NCI-H187 (cell line): ENCODE measurements at regions not wholly inside any gene's neighbourhood (a gene's known extent, or its start where the extent isn't known, plus 50 kb on each side); places are given as distances from the start of the nearest gene placed in this dataset.

Experiments
- DNase-seq, 2 experiments: peaks; one replicate each; lab custom pipeline; 2025; lab: John Stamatoyannopoulos, UW

DNA sequence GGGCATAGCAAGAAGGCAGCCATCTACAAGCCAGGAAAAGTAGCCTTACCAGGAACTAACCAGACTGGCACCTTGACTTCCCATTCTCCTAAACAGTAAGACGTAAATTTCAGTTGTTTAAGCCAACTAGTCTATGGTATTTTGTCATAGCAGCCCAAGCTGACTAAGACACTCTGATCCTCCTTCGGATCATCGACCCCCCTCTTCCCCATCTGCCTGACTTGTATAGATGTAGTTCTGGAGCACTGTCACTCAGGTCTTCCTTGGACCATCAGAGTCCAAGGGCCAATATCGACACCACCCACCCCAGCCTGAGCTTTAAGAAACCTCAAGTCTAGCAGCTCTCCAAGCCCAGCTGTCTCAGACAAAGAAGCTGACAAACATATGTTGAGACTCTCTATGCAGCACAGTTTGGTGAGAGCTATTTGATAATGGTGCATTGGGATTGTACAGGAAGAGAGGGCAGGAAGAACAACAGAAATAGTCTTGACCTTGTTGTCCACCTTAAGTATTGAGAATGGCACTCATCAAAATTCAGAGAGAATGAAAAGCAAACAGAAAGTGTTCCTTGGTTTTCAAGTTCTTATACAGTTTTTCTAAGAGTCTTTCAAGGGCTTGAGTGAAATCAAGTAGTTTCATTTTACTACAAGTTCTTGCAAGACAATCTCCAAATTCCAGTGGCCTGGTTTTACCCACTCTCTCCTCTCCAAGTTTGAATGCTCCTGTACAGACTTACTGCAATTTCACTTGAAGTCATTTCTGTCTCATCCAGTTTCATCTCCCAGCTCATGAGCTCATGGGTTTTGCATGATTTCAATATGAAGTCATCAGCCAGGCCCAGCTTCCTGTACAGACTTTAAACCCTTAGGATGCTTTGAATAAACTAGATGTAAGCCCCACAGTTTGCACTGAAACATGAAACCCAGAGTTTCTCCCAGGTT is 122.3 kb upstream of the RAI14 start:
- no peak for DNase-seq

GRCh38 chr5:34534523-34535103 is 121.5 kb upstream of the RAI14 start:
- DNase-seq, result no peak

DNA sequence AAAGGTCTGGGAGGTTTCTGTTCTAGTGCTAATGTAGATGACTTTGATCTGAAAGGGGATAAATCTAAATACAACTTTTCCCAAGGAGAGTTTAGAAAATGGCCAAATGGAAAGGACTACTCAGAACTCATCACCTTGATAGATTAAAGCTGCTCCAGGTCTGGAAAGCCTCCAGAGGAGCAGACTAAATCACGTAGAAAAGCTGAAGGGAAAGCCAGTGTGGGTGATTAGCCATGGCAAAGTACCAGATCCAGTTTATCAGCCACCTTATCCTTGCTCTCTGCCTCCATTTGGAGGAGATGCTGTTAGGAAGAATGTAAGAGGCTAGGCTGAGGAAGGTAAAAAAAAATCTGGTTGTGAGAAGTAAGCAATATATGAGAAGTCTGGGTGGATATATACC is 120.7 kb upstream of the RAI14 start:
- DNase-seq, result no peak

- DNase-seq, result no peak
Measured at GRCh38 chr5:34535944-34536623, 120.0 kb upstream of the RAI14 start.

DNA sequence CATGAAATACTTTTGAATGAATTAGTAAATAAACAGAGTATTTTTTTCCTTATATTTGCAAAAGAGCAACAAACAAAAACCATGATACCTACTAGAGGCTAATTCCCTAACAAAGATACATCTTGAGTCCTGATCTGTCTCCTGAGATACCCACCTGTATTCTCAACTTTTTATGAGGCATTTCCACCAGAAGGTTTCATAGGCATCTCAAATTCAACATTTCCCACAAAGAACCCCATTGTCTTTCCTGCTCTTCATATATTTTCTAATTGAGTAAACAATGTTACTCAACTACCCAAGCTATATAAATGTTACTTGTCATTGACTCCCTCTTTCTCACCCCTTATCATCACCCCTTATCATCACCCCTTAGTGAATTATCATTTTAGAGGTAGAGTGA is 119.4 kb upstream of the RAI14 start:
- no peak for DNase-seq

DNA sequence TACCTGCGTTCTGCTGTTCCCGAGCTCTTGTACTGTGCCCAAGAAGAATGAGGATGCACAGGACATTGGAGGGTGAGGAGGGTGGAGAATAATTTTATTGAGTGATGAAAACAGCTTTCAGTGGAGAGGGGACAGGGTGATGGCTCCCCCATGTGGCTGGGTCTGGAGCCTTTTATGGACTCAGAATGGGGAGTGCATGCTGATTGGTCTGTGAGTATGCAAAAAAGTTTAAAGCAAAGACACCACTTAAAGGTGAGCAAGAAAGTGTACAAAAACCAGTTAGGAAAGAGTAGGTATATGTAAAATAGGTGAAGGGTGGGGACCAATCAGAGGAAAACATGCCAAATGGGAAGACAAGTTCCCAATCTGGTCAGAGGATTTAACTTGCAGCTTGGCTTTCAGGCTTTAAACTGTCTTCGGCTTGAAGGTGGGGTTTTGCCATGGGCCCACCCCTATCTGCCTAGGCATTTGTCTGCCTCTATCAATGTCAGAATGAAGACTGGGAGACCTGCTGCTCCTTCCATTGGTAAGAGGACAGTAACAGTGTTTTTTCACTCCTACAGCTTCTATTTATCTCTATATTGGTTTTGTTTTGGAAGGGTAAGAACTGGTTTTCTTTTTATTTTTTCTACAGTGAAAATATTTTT is 118.0 kb upstream of the RAI14 start:
- no peak for DNase-seq

GRCh38 chr5:34539183-34539582 is 116.9 kb upstream of the RAI14 start:
- DNase-seq, result no peak

DNA sequence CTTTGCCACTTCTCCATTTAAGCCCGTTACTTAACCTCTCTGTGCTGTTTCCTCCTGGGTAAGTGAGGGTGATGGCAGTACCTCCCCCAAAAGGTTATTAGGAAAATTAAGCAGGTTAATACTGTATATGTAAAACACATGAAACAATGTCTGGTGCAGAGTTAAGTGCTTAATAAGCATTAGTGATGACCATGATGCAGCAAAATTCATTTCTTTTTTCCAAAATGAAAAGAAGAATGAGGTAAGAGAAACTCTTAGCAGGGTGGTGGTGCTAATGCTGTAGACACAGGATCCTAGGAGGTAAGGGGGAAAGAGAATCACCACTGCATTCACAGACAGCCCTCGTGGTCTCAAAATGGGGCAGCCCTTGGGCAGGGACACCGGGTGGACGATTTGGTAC is 115.1 kb upstream of the RAI14 start:
- no peak for DNase-seq

DNA sequence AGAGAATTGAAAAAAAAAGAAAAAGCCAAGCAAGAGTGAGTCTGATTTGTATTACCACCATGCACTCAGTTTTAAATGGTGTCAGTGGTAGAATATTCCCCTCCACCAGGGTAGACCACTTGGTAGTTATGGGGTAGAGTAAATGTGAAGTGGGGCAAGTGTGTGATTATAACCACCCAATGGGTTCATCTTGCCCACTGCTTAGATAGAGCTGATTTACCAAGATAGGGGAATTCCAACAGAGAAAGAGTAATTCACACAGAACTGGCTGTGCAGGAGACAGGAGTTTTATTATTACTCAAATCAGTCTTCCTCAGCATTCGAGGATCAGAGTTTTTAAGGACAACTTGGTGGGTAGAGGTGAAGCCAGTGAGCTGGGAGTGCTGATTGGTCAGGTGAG is 113.3 kb upstream of the RAI14 start:
- DNase-seq, result no peak

DNA sequence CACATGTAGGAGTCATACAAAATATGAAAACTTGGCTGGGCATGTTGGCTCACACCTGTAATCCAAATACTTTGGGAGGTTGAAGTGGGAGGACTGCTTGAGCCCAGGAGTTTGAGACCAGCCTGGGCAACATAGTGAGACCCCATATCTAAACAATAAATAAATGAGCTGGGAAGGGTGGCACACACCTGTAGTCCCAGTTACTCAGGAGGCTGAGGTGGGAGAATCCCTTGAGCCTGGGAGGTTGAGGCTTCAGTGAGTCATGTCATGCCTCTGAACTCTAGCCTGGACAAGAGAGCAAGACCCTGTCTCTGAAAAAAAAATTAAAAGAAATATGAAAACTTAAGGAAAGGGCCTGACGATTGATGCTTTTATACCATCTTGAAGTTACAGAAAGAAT is 112.4 kb upstream of the RAI14 start:
- no peak for DNase-seq

GRCh38 chr5:34544403-34544802 is 111.7 kb upstream of the RAI14 start:
- DNase-seq, result no peak

DNA sequence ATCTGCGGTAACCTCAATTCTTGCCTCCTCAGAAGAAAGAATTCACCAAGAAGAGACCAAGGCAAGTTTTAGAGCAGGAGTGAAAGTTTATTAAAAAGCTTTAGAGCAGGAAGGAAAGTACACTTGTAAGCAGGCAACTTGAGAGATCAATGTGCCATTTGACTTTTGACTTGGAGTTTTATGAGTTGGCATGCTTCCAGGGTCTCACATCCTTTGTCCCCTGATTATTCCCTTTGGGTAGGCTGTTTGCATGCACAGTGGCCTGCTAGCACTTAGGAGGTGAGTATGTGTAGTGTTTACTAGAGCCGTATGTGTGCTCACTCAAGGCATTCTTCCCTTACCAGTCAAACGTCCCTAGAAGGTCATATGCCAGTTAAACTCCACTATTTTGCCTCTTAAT is 111.0 kb upstream of the RAI14 start:
- DNase-seq, result no peak

DNA sequence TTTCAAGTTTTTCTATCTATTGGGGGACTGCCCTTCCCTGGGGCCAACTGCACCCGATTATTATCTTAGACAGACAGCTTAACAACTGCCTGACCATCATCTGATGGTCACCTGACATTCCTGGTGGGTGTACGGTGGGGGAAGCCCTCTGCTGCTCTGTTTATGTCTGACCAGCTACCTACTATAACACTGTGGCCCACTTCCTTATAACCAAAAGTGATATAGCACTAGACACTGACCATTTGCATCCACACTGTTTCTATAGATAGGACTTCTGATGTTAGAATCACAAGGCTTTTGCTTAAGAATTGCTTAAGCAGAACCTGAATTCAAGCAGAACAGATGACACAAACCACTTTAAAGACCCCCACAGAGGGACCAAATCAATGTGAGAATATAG is 110.5 kb upstream of the RAI14 start:
- DNase-seq, result no peak

GRCh38 chr5:34547300-34548085 is 108.6 kb upstream of the RAI14 start:
- DNase-seq, result no peak

GRCh38 chr5:34548086-34548403 is 108.1 kb upstream of the RAI14 start:
- DNase-seq, result no peak

GRCh38 chr5:34550247-34550646 is 105.9 kb upstream of the RAI14 start:
- DNase-seq, result no peak

- no peak for DNase-seq
Measured at GRCh38 chr5:34550964-34551363, 105.2 kb upstream of the RAI14 start.

DNA sequence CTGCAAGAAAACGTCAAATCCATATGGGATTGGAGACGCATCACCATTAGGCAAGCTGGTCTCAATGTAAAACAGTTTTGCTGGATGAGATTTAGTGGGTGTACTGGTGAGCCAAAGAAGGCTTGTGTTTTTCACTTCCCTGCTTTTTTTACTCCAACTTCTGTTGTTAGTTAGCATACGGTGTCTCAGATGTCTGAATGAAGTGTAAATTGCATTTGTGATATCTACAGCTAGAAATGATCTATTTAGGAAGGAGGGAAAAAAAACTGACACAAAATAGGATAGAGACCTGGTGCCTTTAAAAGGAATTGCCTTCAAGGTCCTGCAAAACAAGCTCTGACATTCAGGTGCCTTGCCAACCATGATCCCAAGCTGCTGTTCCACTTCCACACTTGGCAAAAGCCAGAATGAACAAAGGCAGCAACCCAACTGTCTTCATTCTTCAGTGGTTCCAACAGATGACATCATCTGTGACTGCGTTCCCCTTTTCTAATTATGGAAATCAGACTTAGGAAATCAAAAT is 104.2 kb upstream of the RAI14 start:
- no peak for DNase-seq

DNA sequence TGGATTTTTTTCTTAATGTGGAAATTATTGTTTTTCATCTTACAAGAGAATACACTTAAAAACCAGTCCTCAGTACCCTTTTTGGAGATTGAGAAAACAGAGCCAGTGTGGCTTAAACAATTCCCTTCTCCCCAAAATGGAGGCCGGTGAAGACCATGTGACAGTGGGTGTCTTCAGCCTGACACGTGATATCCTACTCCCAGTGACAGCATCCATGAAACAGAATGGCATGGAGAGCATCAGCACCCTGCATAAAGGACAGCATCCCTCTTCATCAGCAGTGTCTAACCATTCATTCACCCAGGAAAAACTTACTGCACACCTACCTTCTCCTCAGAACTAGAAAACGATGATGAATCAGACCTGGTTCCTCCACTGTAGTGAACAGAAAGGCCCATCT is 103.4 kb upstream of the RAI14 start:
- DNase-seq, result no peak

- no peak for DNase-seq
Measured at GRCh38 chr5:34553581-34553980, 102.5 kb upstream of the RAI14 start.

- no peak for DNase-seq
Measured at GRCh38 chr5:34554641-34555040, 101.5 kb upstream of the RAI14 start.
